SK-N-SH (cell line): ENCODE measurements at regions not wholly inside any gene's neighbourhood (a gene's known extent, or its start where the extent isn't known, plus 50 kb on each side); places are given as distances from the start of the nearest gene placed in this dataset.

Experiments
- CTCF ChIP-seq: fragments of 200-600 bp; sonication (generic); IDR thresholded peaks from 2 replicates; pipeline ENCODE4 v1.6.1; 2017; ENCODE audit warnings: antibody characterized with exemption, mild to moderate bottlenecking, moderate library complexity
- EP300 ChIP-seq, 2 experiments: IDR thresholded peaks; 2 replicates each; pipeline versions ENCODE4 v1.4.0 to v1.6.1; 2012; ENCODE audit warnings: borderline replicate concordance in 1 of 2, low read depth in 1 of 2, low read length in 1 of 2
- EZH2phosphoT487 ChIP-seq: fragments of 200-600 bp; sonication (generic); IDR thresholded peaks from 2 replicates; pipeline ENCODE4 v1.6.1; 2017; ENCODE audit warnings: low read depth, mixed run types, mild to moderate bottlenecking, antibody characterized with exemption, moderate library complexity, borderline replicate concordance
- MAX ChIP-seq: IDR thresholded peaks from 2 replicates; pipeline ENCODE4 v1.4.0; 2012; ENCODE audit warnings: low read depth
- PBX3 ChIP-seq: IDR thresholded peaks from 2 replicates; pipeline ENCODE4; 2012
- POLR2AphosphoS5 ChIP-seq: IDR thresholded peaks from 2 replicates; pipeline ENCODE4 v1.6.1; 2012; ENCODE audit warnings: low read depth, low read length
- RAD21 ChIP-seq: IDR thresholded peaks from 2 replicates; pipeline ENCODE4 v1.6.1; 2012; ENCODE audit warnings: mild to moderate bottlenecking, low read length
- RFX5 ChIP-seq: IDR thresholded peaks from 2 replicates; pipeline ENCODE4 v1.6.1; 2012; ENCODE audit warnings: mild to moderate bottlenecking, improper control_type of control experiment, low read length
- YY1 ChIP-seq: IDR thresholded peaks from 2 replicates; pipeline ENCODE4 v1.4.0; 2012; ENCODE audit warnings: low read depth, mild to moderate bottlenecking

- no peak for TF ChIP-seq MAX
- TF ChIP-seq RFX5: no peak
- no peak for TF ChIP-seq EP300 (IDR thresholded peaks at IDR 0.05; ENCODE audit: borderline replicate concordance in 1 of 2, low read depth in 1 of 2, low read length in 1 of 2)
- no peak for TF ChIP-seq YY1
- no peak for TF ChIP-seq PBX3
- TF ChIP-seq CTCF: no peak
- TF ChIP-seq RAD21: no peak
- no peak for TF ChIP-seq EZH2phosphoT487
- no peak for TF ChIP-seq POLR2AphosphoS5
Measured at GRCh38 chr7:18419456-18419855, 76.1 kb upstream of the HDAC9 start.
